MCF 10A (cell line): ENCODE measurements at regions not wholly inside any gene's neighbourhood (a gene's known extent, or its start where the extent isn't known, plus 50 kb on each side); places are given as distances from the start of the nearest gene placed in this dataset.
A peak's percentile ranks its signal among the peaks of the same experiment; 100 is the strongest.

Source experiments
- BruUV-seq: library from RNA; stranded (reverse); fragments of 400-500 nt; replicated peaks from 2 replicates; lab custom pipeline; 2021; lab: Mats Ljungman, UMichigan
- CTCF ChIA-PET: fragments of 300-600 bp; sonication (Branson Sonifier 250); formaldehyde crosslinking; extraction: SDS; loops from one replicate; lab custom pipeline; 2021; ENCODE audit warnings: antibody characterized with exemption, inconsistent platforms; lab: Yijun Ruan, JAX
- POLR2A ChIA-PET: fragments of 300-600, 350-650 bp; sonication (Branson Sonifier 250); formaldehyde crosslinking; extraction: SDS; loops from one replicate; lab custom pipeline; 2020; ENCODE audit warnings: antibody characterized with exemption, inconsistent platforms; lab: Yijun Ruan, JAX
- DNase-seq: peaks from one replicate; pipeline ENCODE4 v3.0.0-alpha.2; 2018; ENCODE audit not compliant: unreplicated experiment
- H3K27ac Mint-ChIP-seq: one replicate; pipeline ENCODE4 v1.8.0; 2022; ENCODE audit warnings: mild to moderate bottlenecking, low read depth, mixed read lengths; ENCODE audit not compliant: unreplicated experiment
- H3K27me3 Mint-ChIP-seq: one replicate; pipeline ENCODE4 v1.8.0; 2022; ENCODE audit warnings: mixed read lengths; ENCODE audit not compliant: insufficient read depth, unreplicated experiment
- H3K36me3 Mint-ChIP-seq: one replicate; pipeline ENCODE4 v1.8.0; 2022; ENCODE audit warnings: mild to moderate bottlenecking, moderate library complexity, mixed read lengths; ENCODE audit not compliant: insufficient read depth, unreplicated experiment
- H3K4me1 Mint-ChIP-seq: one replicate; pipeline ENCODE4 v1.8.0; 2022; ENCODE audit warnings: mixed read lengths; ENCODE audit not compliant: insufficient read depth, unreplicated experiment
- H3K4me3 Mint-ChIP-seq: one replicate; pipeline ENCODE4 v1.8.0; 2022; ENCODE audit warnings: mild to moderate bottlenecking, moderate library complexity, mixed read lengths; ENCODE audit not compliant: unreplicated experiment
- H3K9me3 Mint-ChIP-seq: one replicate; pipeline ENCODE4 v1.8.0; 2022; ENCODE audit warnings: mixed read lengths; ENCODE audit not compliant: unreplicated experiment
- intact Hi-C: fragments of 100-400 bp; cut with micrococcal nuclease; formaldehyde crosslinking; loops from 2 replicates; pipeline ENCODE4 v1.14.1; 2022
- TF ChIP-seq, protein P1 (sequence below): fragments of 200-600 bp; IDR thresholded peaks from one replicate; pipeline ENCODE4 v1.8.0; 2022; ENCODE audit warnings: antibody characterized with exemption, mild to moderate bottlenecking; ENCODE audit not compliant: unreplicated experiment

DNA sequence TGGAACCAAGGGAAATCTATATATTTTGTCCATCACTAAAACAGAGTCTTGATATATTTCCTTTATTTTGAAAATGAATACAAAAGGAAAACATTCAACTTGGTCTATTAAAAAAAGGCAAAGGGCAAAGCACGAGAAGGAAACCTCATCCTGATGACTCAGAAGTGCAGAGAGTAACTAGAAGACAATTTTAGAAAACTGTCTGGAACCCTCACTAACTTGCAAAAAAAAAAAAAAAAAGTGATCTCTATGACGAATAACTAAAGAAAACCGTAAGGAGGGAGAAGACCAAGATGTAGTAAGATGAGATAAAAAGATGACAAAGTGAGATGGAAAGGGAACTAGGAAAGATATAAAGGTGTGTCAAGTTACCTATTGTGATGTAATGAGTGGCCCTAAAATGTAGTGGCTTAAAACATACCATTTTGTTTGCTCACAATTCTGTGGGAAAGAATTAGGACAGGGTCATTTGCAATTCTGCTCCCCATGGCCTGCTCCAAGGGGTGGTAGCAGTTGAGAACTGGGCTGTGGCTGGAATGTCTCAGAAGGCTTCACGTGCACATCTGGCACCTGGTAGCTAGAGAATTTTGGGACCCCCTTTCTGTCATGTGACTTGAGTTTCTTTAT lies 303.0 kb downstream of the DYSF start:
- TF ChIP-seq, protein P1, sequence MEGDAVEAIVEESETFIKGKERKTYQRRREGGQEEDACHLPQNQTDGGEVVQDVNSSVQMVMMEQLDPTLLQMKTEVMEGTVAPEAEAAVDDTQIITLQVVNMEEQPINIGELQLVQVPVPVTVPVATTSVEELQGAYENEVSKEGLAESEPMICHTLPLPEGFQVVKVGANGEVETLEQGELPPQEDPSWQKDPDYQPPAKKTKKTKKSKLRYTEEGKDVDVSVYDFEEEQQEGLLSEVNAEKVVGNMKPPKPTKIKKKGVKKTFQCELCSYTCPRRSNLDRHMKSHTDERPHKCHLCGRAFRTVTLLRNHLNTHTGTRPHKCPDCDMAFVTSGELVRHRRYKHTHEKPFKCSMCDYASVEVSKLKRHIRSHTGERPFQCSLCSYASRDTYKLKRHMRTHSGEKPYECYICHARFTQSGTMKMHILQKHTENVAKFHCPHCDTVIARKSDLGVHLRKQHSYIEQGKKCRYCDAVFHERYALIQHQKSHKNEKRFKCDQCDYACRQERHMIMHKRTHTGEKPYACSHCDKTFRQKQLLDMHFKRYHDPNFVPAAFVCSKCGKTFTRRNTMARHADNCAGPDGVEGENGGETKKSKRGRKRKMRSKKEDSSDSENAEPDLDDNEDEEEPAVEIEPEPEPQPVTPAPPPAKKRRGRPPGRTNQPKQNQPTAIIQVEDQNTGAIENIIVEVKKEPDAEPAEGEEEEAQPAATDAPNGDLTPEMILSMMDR: no peak
- Mint-ChIP-seq H3K36me3 (no peaks in the 10 kb centered on the region), H3K27me3 (peaks cover 39% of the 10 kb centered on the region), H3K9me3 (peaks cover 12% of the 10 kb centered on the region), H3K4me1 (peaks cover 6% of the 10 kb centered on the region), H3K27ac (no peak overlapping the region), H3K4me3 (no peak overlapping the region)
- CTCF ChIA-PET: interaction anchor here (0.5 kb wide), 1 partner anchor 374 kb away, joined by 4 read pairs; no protein-coding TSS in a partner anchor
- intact Hi-C loops: no loop called here
- no TSS peak for BruUV-seq
- POLR2A ChIA-PET: no interaction called here
- DNase-seq: no peak

DNA sequence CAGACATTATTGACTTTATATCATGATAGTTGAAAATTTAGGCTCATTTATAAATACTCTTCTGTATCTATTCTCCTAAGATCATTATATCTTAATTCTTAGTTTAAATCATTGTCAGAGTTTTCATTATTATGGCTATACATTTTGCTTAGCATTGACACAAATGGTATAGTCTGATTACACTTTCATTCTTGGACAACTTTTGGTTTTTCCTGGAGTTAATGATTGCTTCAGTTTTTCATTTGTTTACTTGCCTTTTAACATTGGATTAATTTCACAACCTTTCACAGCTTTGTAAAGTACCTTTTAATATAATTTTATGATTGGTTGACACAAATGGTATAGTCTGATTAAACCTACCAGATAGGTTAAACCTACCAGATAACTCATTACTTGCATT lies 298.2 kb downstream of the DYSF start:
- no peak for DNase-seq
- intact Hi-C loops: no loop called here
- ChIA-PET CTCF (no interaction called here), POLR2A (no interaction called here)
- BruUV-seq: no TSS peak
- peaks cover 15% of the 10 kb centered on the region for H3K27me3 Mint-ChIP-seq
- TF ChIP-seq, protein P1: no peak
- H3K9me3 Mint-ChIP-seq: peaks cover 12% of the 10 kb centered on the region
- H3K4me1 Mint-ChIP-seq: peaks cover 10% of the 10 kb centered on the region
- H3K27ac Mint-ChIP-seq: no peak overlapping the region
- no peak overlapping the region for H3K4me3 Mint-ChIP-seq
- no peaks in the 10 kb centered on the region for H3K36me3 Mint-ChIP-seq

DNA sequence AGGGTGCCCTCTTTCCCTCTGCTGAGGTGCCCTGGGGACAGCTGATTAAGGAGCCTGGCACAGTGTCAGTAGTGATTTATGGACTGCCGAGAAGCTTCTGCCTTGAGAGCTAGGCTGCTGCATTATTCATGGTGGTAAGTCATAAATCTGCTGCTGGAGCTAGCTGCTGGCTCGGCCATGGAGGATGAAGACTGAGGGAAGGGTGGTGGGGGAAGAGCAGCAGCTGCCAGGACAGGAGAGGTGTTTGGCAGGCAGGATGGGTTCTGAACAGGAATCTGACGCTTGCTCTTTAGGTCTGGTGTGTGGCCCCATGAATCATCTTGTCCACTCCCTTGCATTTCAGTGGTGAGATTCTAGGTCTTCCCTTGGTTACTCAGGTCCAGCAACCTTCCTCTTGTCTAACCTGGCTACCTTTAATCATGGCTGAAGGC lies 296.3 kb downstream of the DYSF start:
- Mint-ChIP-seq H3K9me3 (peaks cover 12% of the 10 kb centered on the region), H3K4me3 (no peak overlapping the region), H3K36me3 (no peaks in the 10 kb centered on the region), H3K4me1 (peaks cover 6% of the 10 kb centered on the region), H3K27me3 (peaks cover 15% of the 10 kb centered on the region), H3K27ac (no peak overlapping the region)
- CTCF ChIA-PET: interaction anchor here (0.7 kb wide), 1 partner anchor 35 kb away, joined by 3 read pairs; no protein-coding TSS in a partner anchor
- TF ChIP-seq, protein P1: no peak
- no TSS peak for BruUV-seq
- peak; percentile 67 for DNase-seq
- intact Hi-C loops: no loop called here
- POLR2A ChIA-PET: interaction anchor here (0.6 to 0.7 kb wide), 2 partner anchors 8 to 160 kb away, joined by 3 to 4 read pairs; no protein-coding TSS in a partner anchor

DNA sequence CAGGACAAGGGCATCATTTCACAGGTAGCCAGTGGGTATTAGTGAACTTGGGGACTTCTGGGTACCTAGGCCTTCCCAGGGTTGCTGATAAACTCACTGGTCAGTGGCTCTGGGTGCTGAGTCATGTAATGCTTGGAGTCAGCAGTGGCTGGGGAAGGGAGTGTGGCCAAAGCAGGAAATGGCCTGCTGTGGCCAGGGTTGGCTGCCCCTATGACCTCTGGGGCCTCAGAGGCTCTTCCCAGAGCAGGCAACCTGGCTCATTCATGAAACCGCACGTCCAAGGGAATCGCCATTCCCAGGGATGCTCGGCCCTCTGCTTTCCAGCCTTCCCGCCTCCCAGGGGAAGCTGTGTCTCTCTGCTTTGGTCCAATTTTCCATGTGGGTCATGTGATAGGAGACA lies 294.9 kb downstream of the DYSF start:
- Mint-ChIP-seq H3K36me3 (no peaks in the 10 kb centered on the region), H3K9me3 (peaks cover 12% of the 10 kb centered on the region), H3K27me3 (peaks cover 15% of the 10 kb centered on the region), H3K4me3 (no peak overlapping the region), H3K27ac (no peak overlapping the region), H3K4me1 (peaks cover 14% of the 10 kb centered on the region)
- no peak for DNase-seq
- ChIA-PET CTCF (no interaction called here), POLR2A (no interaction called here)
- TF ChIP-seq, protein P1: no peak
- intact Hi-C loops: no loop called here
- BruUV-seq: no TSS peak
